GM21447 (cell line): ENCODE measurements at regions not wholly inside any gene's neighbourhood (a gene's known extent, or its start where the extent isn't known, plus 50 kb on each side); places are given as distances from the start of the nearest gene placed in this dataset.
A peak's percentile ranks its signal among the peaks of the same experiment; 100 is the strongest.

Source experiments
- ATAC-seq: cut with Tn5 transposase; IDR thresholded peaks from one replicate; pipeline ENCODE4 v1.9.1; 2021; ENCODE audit not compliant: unreplicated experiment

DNA sequence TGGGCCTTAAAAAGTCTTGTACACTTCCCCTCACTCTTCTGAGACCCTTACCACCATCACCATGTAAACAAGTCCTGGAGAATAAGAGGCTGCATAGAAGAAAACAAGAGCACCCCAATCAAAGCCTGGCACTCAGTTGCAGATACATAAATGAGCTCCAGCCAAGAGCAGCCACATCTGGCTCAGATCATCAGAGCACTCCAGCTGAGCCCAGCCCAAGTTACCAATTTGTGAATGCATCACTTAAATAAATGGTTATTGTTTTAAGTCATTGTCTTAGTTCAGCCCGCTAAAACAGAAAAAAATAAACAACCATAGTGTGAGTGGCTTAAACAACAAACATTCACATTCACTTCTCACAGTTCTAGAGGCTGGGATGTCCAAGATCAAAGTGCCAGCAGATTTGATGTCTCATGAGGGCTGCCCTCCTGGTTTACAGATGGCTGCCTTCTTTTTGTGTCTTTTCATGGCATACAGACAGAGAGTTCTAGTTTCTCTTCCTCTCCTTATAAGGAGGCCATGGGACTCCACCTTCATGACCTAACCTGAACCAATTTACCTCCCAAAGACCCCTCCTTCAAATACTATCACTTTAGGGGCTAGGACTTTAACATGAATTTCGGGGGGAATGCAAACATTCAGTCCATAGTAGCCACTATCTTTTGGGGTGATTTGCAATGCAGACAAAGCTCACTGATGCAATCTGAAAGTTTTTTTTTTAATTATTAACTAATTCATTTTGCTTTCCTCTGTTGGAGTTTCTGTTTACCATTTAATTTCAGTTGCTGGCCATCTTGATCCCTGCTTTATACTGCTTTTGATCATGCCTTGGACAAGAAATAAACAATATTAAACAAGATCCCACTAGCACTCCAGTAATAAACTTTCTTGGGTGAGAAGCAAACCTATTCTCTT lies 187.5 kb upstream of the ACVR2A start:
- peak; percentile 54 for ATAC-seq

DNA sequence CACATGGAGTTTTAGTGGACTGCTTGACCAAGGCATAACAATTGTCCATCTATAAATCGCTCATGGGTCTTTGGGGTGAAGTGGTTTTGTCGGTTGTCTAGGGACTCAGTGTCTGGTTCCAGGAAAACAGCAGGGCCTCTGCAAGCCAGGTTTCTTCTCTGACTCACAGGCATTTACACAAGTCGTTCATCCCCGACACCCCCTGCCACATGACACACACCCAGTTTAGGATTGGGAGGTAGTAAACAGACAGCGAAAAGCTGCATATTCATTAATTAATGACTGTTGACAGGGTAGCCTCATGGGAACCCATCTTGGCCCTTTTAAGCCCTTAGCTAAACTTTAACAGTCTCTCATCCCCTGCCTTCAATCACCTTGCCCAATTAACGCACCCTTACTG lies 194.8 kb upstream of the ACVR2A start:
- ATAC-seq = no peak

DNA sequence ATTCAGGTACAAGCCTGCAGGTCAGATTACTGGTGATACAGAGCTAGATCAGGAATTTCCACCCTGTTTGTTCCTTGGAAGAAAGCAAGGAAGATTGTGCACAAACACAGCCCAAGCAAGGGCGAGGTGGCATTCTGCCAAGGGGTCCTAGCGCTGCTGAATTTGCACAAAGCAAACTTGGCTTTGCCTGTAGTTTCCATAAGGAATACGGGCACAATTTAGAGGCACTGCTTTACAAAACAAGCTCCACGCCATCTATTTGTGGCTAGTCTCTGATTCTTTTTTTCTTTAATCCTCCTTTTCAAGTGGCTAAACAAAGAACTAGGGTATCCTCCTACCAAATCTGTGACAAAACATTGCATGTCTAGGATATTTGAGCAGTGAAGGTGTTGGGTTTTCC lies 195.5 kb upstream of the ACVR2A start:
- ATAC-seq = no peak

DNA sequence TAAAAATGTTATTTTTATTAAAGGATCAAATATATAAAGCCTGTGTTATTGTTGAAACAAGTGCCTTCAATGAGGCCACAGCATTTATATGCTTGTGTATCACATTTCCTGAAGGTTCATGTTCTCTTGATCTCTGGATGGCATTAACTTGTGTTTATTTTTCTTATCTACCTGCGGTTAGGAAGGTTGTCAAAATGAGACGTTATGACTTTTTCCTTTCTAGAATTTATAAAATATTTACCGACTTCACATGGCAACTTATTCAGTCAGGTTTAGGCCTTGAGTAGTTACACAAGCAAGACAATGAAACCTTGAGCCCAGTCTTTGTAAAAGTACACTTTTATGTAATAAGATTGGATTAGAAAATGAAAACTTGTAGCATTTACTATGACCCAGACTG lies 196.4 kb upstream of the ACVR2A start:
- no peak for ATAC-seq

DNA sequence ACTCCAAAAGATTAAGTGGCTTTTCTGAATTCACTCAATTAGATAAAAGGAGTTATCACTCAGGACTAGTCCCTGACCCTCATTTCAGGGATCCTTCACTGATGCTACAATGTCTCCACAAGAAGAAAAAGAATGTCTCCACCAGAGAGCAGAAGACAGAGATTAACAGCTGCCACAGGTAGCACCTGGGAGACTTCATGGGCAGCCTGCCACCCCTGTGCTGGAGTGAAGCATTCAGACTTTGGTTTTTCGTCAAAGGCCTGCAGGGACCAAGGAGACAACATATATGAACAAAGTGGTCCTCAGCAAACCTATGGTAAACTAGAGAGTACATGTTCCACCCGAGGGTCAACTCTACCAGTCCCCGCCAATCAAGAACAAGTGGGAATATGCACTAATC lies 197.0 kb upstream of the ACVR2A start:
- no peak for ATAC-seq

DNA sequence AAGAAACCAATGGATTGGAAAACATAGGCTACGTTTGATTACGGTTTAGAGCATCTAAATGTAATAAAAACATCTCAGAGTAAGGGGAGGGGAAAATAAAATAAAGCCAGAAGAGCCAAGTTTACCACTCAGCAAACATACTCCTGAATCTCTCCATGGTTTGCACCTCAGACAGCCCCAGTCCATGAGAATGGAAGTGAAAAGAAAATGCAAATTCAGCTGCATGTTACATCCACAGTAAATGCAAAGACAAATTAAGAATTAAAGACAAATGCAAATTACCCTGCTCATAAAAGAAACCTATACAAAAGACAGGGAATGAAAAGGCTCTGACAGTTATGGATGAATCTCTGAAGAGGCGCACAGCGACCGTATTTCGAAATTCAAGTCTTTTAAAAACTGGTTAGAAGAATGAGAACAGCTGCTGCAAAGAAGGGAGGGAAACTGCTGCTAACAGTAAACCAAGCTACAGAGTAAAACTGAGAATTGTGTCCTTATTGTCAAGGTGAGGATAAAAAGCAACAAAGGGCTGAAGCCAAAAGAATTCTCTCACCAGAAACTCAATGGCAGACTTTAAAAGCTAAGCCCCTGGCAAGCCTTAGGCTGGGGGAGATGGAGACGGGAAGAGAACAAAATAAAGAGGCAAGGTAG lies 197.9 kb upstream of the ACVR2A start:
- ATAC-seq = no peak

DNA sequence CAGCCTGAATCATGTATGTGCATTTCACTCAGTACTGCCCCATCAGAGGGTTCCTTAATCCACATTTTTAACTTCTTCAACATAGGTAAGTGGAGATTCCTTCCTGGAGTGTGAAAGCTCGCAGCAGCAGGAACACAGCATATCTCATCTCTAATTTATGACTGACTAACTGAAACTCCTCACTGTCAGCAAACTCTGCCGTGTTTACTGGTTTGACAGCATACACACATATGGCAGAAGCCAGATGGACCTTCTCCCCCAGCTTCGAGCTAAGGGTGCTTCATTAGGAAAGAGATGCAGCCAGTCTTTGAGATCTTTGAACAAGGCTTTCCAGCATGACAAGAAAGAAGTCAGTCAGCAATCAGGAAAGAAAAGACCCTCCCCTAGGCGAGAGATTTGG lies 200.3 kb upstream of the ACVR2A start:
- no peak for ATAC-seq

DNA sequence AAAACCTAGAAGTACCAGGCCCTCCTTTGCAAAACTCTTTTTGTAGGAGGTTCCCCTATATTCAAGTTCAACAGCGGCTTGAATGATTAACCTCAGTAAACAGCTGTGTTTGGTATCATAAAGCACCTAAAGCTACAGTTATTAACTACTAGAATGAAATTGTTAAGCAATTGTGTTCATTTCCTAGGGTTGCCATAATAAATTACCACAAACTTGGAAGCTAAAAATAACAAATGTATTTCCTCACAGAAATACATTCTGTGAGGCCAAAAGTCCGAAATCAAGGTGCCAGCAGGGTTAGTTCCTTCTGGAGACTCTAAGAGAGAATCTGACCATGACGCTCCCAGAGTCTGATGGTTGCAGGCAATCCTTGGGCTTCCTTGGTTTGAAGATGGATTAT lies 202.1 kb upstream of the ACVR2A start:
- ATAC-seq = no peak

DNA sequence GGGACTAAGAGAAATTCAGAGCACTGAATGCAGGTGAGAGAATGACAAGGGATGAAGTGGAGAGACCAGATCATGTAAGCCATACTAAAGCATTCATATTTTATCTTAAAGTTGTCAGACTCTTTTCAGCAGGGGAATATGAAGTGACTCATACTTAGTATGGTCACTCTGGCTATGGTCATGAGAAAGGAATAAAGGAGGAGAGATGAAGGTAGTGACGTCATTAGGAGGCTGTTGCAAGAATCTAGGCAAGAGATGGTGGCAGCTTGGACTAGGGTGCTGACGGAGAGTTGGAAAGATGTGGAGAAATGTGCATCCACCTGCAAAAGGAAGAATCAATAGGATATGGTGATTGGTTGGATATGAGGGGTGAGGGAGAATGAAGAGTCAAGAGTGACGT lies 203.2 kb upstream of the ACVR2A start:
- ATAC-seq = no peak

DNA sequence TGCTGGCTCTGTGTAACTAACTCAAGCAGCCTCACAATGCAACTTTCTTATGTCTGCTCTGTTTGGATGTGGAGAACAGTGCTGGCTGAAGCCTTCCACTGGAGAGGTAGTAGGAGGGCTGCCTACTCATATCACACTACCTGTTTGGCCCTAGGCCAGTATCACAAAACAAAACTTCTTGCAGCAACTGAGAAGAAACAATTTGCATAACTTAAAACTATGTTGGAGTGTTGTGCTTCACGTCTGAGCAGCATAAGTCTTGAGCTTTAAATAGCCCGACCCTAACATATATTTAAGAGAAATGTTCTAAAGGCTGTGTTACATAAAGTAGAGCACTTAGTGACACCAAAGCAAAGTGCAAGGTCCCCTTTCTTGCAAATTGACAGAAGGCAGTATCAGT lies 204.9 kb upstream of the ACVR2A start:
- ATAC-seq = peak; percentile 73

DNA sequence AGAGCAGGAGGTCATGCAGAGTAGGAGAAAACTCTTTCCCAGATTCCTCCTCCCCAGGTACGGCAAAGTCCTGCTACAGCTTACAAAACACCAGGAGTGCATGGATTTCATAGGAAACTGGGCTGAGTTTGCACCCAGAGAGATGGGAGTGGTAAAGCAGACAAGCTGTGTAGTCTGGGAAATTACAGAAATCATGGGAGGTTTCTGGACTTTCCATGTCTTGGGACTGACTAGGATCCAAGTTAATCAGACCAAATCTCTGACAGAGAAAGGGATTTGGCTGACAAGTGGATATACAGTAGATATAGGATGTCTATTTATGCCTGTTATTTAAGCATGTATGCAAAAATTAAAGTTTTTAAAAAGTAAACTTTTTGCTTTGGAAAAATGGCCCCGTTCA lies 205.4 kb upstream of the ACVR2A start:
- ATAC-seq = no peak

DNA sequence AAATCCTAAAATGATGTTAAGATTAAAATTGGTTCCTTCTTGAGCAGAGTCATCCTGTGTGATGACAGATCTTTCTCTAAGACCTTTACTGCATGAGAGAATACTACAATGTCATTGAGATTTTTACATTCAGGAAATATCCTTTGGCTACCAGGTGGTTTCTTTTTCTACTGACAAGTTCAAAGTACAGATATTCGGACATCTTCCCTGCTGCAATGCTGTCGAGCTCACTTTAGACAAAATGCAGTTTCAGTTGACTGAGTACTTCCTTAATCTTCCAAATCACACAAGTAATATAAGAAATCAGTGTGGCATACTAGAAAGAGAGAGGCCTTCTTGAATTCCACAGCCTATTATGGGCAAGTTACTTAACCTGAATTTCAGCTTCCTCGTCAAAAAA lies 207.9 kb upstream of the ACVR2A start:
- ATAC-seq = no peak

DNA sequence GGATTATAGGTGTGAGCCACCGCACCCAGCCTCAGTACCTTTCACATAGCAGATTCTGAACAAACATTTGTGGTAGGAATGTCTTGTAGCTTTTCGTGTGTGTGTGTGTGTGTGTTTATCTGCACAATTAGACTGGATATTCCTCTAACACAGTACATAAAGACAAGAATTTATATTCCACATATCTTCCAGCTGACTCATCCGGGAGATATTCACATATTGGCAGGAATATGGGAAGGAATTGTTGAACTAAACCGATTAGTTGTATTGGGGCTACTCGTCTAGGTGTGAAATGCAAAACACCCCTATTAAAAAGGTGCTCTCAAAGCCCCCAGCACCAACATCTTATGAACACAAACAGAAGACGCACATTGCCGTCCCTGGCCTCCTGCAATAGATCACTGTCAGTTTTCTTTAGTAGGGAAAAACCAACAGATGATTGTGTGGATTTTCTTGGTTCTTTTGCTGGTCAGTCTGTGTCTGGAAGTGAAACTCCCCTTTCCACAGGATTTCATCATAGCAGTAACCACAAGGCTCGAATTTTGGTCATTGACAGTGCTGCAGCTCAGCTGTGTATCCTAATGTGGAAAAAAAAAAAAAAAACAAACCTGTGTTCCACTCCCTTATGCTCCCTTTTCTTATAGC lies 208.5 kb upstream of the ACVR2A start:
- no peak for ATAC-seq

DNA sequence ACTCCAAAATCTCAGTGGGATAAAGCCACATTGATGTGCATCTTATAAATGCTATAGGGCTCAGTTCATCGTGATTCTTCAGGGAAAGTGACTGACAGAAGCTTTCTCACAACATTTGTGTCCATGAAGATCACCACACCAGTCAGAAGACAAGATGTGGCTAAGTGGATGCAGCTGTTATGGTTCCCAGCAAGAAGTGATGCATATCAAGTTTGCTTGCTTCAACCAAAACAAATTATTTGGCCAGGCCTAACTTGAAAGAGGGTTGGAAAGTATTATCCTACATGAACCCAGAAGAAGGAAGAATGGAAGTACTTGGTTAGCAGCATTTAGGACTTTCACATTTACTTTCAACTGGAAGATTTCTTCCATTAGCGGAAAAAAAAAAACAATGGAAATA lies 210.0 kb upstream of the ACVR2A start:
- no peak for ATAC-seq

DNA sequence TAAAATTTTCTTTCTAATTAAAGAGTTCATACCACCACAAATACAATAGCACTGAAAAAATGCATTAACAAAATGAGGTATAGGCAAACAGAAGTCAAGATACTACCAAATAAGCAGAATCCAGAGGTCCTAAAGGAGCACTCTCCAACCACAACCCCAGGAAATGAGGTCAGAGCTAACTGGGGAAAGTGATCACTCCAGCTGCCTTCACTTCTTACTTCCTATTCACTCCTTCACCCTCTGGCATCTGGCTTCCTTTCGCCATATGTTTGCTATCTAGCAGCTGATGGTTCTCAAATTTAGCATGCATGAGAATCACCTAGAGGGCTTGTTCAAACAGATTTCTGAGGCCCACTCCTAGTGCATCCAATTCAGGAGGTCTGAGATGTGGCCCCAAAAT lies 212.6 kb upstream of the ACVR2A start:
- ATAC-seq = no peak

DNA sequence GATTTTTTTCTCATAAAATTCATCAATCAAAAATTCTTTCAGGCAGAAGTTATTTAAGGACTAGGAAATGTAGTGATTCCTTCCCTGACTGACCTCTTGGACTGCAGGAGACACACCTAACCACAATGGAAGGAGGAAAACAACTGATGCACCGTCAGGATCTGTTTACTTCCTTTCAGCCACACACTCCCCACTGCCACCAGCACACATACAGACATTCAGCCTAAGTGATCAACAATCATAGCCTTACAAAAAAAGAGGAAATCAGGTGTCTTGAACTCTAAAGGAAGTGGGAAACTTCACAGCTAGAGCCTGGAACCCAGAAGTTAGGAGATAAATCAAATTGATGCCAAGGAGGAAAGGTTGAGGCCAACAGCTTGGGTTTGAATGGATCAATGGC lies 213.5 kb upstream of the ACVR2A start:
- no peak for ATAC-seq

DNA sequence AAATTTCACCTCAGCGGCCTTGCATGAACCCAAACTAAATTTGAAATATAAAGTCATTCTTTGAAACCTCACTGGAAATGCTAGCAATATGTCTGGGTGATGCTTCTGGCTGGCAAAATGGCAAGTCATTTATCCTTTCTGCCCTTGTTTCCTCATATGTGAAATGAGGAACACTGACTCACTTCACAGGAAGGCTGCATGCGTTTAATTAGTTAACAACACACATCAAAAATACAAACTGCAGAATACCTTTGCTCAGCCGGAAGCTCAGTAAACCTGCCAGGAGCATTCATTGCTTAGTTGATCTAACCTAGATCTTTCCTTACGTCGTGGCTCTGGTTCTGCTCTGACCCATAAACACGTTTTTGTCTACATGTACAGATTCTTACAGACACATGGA lies 214.2 kb upstream of the ACVR2A start:
- no peak for ATAC-seq

DNA sequence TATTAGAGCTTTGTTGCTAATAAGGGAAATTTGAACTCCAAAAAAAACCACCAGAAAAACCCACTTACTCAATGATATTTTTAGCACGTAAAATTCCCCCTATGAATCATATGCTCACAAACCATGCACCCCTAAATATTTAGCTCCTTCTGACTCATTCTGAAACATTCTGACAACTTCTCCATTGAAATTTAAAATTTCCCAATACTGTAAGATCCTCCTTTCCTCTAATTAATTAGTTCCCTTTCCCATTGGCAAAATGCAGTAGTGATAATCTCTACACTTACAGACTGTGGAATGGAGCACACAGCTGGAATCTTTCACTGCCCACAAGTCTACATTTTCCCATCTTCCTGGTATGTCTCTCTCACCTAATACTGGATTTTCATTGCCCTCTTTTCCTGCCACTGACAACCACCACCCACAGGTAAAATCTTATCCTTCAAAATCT lies 215.8 kb upstream of the ACVR2A start:
- peak; percentile 54 for ATAC-seq

DNA sequence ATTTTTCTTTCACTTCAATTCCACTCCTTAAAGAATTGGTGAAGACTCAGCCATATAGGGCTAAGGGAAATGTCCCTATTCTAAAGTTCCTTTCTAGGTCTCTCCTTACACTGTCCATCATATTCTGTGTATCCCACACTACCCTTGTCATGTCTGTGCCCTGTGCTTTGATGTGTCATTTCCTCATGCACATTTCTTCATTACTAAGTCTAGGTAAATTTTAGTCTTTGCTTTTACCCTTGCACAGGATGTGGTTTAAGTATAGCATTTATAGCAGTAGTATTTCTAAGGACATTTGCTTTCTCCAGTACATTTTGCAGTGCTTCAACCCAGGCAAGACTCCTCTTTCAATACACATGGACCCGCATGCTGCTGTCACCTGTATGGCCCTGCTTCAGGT lies 221.5 kb upstream of the ACVR2A start:
- peak; percentile 96 for ATAC-seq

DNA sequence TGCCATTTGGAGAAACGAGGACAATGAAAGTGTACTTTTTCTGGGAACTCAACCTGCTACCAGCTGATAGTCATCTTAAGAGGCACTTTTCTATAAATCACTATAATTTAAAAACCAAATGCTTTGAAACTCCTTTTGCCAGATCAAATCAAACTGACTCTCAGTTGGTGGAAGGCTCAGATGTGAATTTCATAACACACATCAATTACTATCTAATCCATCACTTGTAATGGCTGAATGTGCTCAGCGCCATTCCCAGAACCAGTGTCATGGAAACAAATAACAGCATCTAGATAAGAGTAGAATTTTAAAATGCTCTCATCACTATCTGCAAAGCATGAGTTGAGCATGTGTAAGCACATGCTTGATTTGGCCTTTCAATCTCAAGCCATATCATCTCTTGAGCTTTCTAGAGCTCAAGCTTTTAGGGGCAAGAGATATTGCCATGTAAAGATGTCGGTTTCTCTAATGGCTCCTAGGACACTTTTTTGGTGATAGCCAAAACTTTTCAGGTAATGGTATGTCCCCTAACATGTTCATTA lies 223.1 kb upstream of the ACVR2A start:
- no peak for ATAC-seq

DNA sequence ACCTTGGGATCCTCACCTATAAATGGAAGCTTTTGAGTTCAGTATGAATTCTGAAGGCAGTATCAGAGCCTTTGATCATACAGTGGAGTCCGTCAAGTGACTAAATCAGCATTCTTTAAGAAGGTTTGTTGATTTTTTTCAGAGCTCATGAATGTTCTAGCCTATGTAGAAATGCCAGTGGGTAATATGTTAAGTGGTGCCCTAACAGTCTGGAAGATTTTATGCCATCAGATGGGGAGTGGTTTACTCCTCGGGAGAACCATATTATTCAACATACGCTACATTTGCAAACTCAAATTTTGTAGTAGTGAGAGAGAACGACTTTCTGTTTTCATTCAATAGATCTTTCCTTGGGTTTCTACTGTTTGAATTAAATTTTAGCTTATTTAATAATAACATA lies 225.0 kb upstream of the ACVR2A start:
- no peak for ATAC-seq

DNA sequence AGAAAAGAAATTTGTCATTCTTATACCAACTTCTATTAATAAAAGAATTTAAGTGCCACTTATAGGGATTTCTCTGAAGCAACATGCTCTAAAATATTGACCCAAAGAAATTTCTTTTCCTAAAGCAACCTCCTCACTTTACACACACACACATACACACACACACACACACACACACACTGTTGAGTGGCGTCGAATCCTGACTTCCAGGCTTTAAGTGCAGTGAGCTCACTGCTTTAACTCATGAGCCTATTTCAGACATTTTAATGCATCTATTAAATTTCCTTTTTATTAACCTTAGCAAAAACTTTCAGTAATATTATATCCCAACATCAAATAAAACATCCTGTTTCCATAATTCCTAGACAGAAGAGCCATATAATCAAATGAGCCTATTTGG lies 229.1 kb upstream of the ACVR2A start:
- ATAC-seq = no peak
